K562 (cell line): ENCODE measurements at regions not wholly inside any gene's neighbourhood (a gene's known extent, or its start where the extent isn't known, plus 50 kb on each side); places are given as distances from the start of the nearest gene placed in this dataset.

ENCODE experiments used
- ATAC-seq: fragments of 200-7000 bp; cut with Tn5 transposase; 3 replicates; pipeline ENCODE4 v1.9.1; 2020; ENCODE audit warnings: moderate library complexity
- BruUV-seq: library from RNA; stranded (reverse); fragments of 400-500 nt; replicated peaks from 2 replicates; lab custom pipeline; 2021; lab: Mats Ljungman, UMichigan
- CTCF ChIA-PET: fragments of 300-600 bp; formaldehyde crosslinking; extraction: SDS; loops from one replicate; lab custom pipeline; 2021; ENCODE audit warnings: low intra/inter-chr PET ratio; lab: Yijun Ruan, JAX
- POLR2A ChIA-PET: fragments of 300-600, 350-650 bp; sonication (Branson Sonifier 250); formaldehyde crosslinking; extraction: SDS; loops from one replicate; lab custom pipeline; 2021; ENCODE audit warnings: antibody characterized with exemption, inconsistent platforms; lab: Yijun Ruan, JAX
- DNase-seq, 4 experiments: peaks; one replicate each; pipeline versions ENCODE4 v3.0.0 to v3.0.0-alpha.2; 2011 to 2018; ENCODE audit warnings: low spot score in 3 of 4, mixed read lengths in 3 of 4; ENCODE audit errors: extremely low read depth in 1 of 4
- FAIRE-seq: peaks from 2 replicates; lab custom pipeline; 2011; peaks lifted over from hg19 to GRCh38; lab: Jason Lieb, UNC
- H2AFZ ChIP-seq: 2 replicates; pipeline ENCODE4 v1.6.0; 2011; ENCODE audit warnings: low read depth, low read length, control low read depth, inconsistent platforms
- H3K27ac ChIP-seq: fragments of 200-600 bp; 3 replicates; pipeline ENCODE4 v1.8.0; 2011; ENCODE audit warnings: low read depth, mild to moderate bottlenecking, control low read depth, inconsistent platforms, low read length, moderate library complexity, mixed read lengths; ENCODE audit errors: extremely low read depth
- H3K27me3 ChIP-seq, 2 experiments: fragments of 300-600 bp in 1 of 2; 2 replicates in 1 of 2; 3 replicates in 1 of 2; pipeline versions ENCODE4 v1.6.0 to v1.8.0; 2011; ENCODE audit warnings: inconsistent platforms in 2 of 2, low read length in 2 of 2, mild to moderate bottlenecking in 1 of 2, mixed read lengths in 1 of 2, moderate library complexity in 1 of 2; ENCODE audit not compliant: control insufficient read depth in 2 of 2, insufficient read depth in 2 of 2
- H3K36me3 ChIP-seq: fragments of 300-600 bp; 3 replicates; pipeline ENCODE4 v1.8.0; 2011; ENCODE audit warnings: mild to moderate bottlenecking, low read length, inconsistent platforms; ENCODE audit not compliant: control insufficient read depth, insufficient read depth
- H3K4me1 ChIP-seq, 2 experiments: fragments of 200-600 bp in 1 of 2; replicated peaks in 1 of 2; 2 replicates in 1 of 2; 3 replicates in 1 of 2; pipeline versions ENCODE4 v1.5.1 to v1.8.0; 2011; ENCODE audit warnings: inconsistent platforms in 2 of 2, low read length in 2 of 2, mild to moderate bottlenecking in 1 of 2, mixed read lengths in 1 of 2, moderate library complexity in 1 of 2; ENCODE audit not compliant: control insufficient read depth in 2 of 2, insufficient read depth in 2 of 2
- H3K4me2 ChIP-seq: 2 replicates; pipeline ENCODE4 v1.6.1; 2011; ENCODE audit warnings: low read length, control low read depth, inconsistent platforms, mixed read lengths; ENCODE audit not compliant: insufficient read depth
- H3K4me3 ChIP-seq: fragments of 200-600 bp; sonication (generic), shearing (Covaris generic); 2 replicates; pipeline ENCODE4 v1.5.1; 2016; ENCODE audit warnings: control low read depth, inconsistent platforms
- H3K79me2 ChIP-seq: fragments of 200-600 bp; 3 replicates; pipeline ENCODE4 v1.8.0; 2011; ENCODE audit warnings: low read length, inconsistent platforms; ENCODE audit not compliant: control insufficient read depth, insufficient read depth
- H3K9ac ChIP-seq, 2 experiments: 2 replicates each; pipeline versions ENCODE4 v1.6.0 to v1.6.1; 2011; ENCODE audit warnings: low read depth in 2 of 2, low read length in 2 of 2, control low read depth in 1 of 2, inconsistent platforms in 1 of 2, mild to moderate bottlenecking in 1 of 2, mixed read lengths in 1 of 2; ENCODE audit not compliant: insufficient read depth in 1 of 2
- H3K9me1 ChIP-seq: one replicate; pipeline ENCODE4 v1.6.0; 2011; ENCODE audit warnings: inconsistent platforms, mild to moderate bottlenecking, low read length, moderate library complexity; ENCODE audit not compliant: control insufficient read depth, insufficient read depth
- H3K9me3 ChIP-seq: replicated peaks from 2 replicates; pipeline ENCODE4 v1.5.1; 2011; ENCODE audit warnings: low read depth, low read length, inconsistent platforms; ENCODE audit not compliant: control insufficient read depth, insufficient read depth
- H4K20me1 ChIP-seq: replicated peaks from 2 replicates; pipeline ENCODE4 v1.6.1; 2011; ENCODE audit warnings: low read length, inconsistent platforms, mixed read lengths; ENCODE audit not compliant: control insufficient read depth, insufficient read depth
- ASH1L ChIP-seq: fragments of 450-650 bp; IDR thresholded peaks from 2 replicates; pipeline ENCODE4 v1.6.1; 2018; ENCODE audit warnings: borderline replicate concordance, mild to moderate bottlenecking, low read depth; ENCODE audit not compliant: partially characterized antibody
- BDP1 ChIP-seq: IDR thresholded peaks from 3 replicates; pipeline ENCODE4 v1.6.1; 2011; ENCODE audit not compliant: insufficient read length, insufficient read depth
- E2F3 ChIP-seq: fragments of 250-450 bp; sonication (Bioruptor Pico); IDR thresholded peaks from 2 replicates; pipeline ENCODE4 v1.4.0; 2020; ENCODE audit warnings: mild to moderate bottlenecking
- MYC ChIP-seq, 2 experiments: fragments of 250-450 bp in 1 of 2; sonication (Bioruptor Pico) in 1 of 2; IDR thresholded peaks; 2 replicates each; pipeline versions ENCODE4 v1.5.1 to v1.6.1; 2012 to 2021; ENCODE audit warnings: low read depth in 2 of 2, borderline replicate concordance in 1 of 2, improper control_type of control experiment in 1 of 2, low read length in 1 of 2, mild to moderate bottlenecking in 1 of 2, moderate library complexity in 1 of 2
- NRF1 ChIP-seq, 2 experiments: fragments of 450-650 bp; IDR thresholded peaks in 1 of 2; conservative IDR thresholded peaks in 1 of 2; 2 replicates each; pipeline ENCODE4 v1.6.1; 2014; ENCODE audit warnings: mild to moderate bottlenecking in 2 of 2
- PHF8 ChIP-seq: fragments of 200-600 bp; sonication (generic); IDR thresholded peaks from 2 replicates; pipeline ENCODE4 v1.6.1; 2012; ENCODE audit warnings: mixed run types, mild to moderate bottlenecking, inconsistent platforms, low read length, moderate library complexity, borderline replicate concordance
- PML ChIP-seq: IDR thresholded peaks from 2 replicates; pipeline ENCODE4 v1.6.1; 2012; ENCODE audit warnings: low read length, inconsistent platforms
- RFX1 ChIP-seq: fragments of 450-650 bp; IDR thresholded peaks from 2 replicates; pipeline ENCODE4 v1.6.1; 2016; ENCODE audit warnings: mild to moderate bottlenecking, moderate library complexity
- THAP12 ChIP-seq: fragments of 250-450 bp; sonication (Bioruptor Pico); IDR thresholded peaks from 2 replicates; pipeline ENCODE4 v1.9.0; 2021; ENCODE audit warnings: mild to moderate bottlenecking, inconsistent platforms
- ZNF224 ChIP-seq: sonication (generic); formaldehyde crosslinking; IDR thresholded peaks from 2 replicates; pipeline ENCODE4 v1.8.0; 2022; ENCODE audit warnings: mild to moderate bottlenecking, missing genetic modification reagents
- in situ Hi-C: fragments of 300-500 bp; cut with MboI; formaldehyde crosslinking; loops from 4 replicates; pipeline ENCODE4 v1.15.0; 2018; ENCODE audit warnings: inconsistent platforms, mixed read lengths
- intact Hi-C: fragments of 100-400 bp; cut with micrococcal nuclease; formaldehyde crosslinking; loops from 2 replicates; pipeline ENCODE4 v1.14.2; 2022
- TF ChIP-seq, protein P1 (sequence below): fragments of 450-650 bp; formaldehyde crosslinking; IDR thresholded peaks from 2 replicates; pipeline ENCODE4 v1.4.0; 2022; ENCODE audit warnings: mild to moderate bottlenecking, moderate library complexity

GRCh38 chr1:25079048-25079447, 149.0 kb upstream of the RUNX3 start:
- Histone ChIP-seq H4K20me1 (no peaks in the 10 kb centered on the region), H3K4me1 (peaks cover 0 to 9% of the 10 kb centered on the region in 2 experiments; a peak in 3 of 5 replicates), H2AFZ (no peak overlapping the region), H3K9me1 (no peaks in the 10 kb centered on the region), H3K79me2 (no peaks in the 10 kb centered on the region), H3K9ac (no peak overlapping the region), H3K36me3 (no peaks in the 10 kb centered on the region), H3K4me3 (no peak overlapping the region), H3K4me2 (no peak overlapping the region), H3K27ac (no peak overlapping the region), H3K9me3 (no peaks in the 10 kb centered on the region), H3K27me3 (peaks cover 2 to 19% of the 10 kb centered on the region in 2 experiments; a peak in 4 of 5 replicates)
- FAIRE-seq (no peak), DNase-seq (no peak), ATAC-seq (no peak)
- ChIA-PET CTCF (no interaction called here), POLR2A (no interaction called here)
- intact Hi-C loops (no loop called here), in situ Hi-C loops (no loop called here)
- no TSS peak for BruUV-seq
- no peak for TF ChIP-seq BDP1
- no peak for TF ChIP-seq RFX1
- no peak for TF ChIP-seq MYC (IDR thresholded peaks at IDR 0.05; ENCODE audit: low read depth, low read length)
- TF ChIP-seq MYC (CRISPR knock-in tag; IDR thresholded peaks at IDR 0.05; ENCODE audit: borderline replicate concordance, low read depth): no peak
- TF ChIP-seq E2F3: no peak
- TF ChIP-seq, protein P1, sequence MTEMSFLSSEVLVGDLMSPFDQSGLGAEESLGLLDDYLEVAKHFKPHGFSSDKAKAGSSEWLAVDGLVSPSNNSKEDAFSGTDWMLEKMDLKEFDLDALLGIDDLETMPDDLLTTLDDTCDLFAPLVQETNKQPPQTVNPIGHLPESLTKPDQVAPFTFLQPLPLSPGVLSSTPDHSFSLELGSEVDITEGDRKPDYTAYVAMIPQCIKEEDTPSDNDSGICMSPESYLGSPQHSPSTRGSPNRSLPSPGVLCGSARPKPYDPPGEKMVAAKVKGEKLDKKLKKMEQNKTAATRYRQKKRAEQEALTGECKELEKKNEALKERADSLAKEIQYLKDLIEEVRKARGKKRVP (CRISPR knock-in tag): no peak
- no peak for TF ChIP-seq PML
- no peak for TF ChIP-seq NRF1 (conservative IDR thresholded peaks at IDR 0.05 in 1 of 2, IDR thresholded peaks at IDR 0.05 in 1 of 2)
- no peak for TF ChIP-seq ZNF224 (CRISPR knock-in tag)
- no peak for TF ChIP-seq ASH1L
- no peak for TF ChIP-seq THAP12 (CRISPR knock-in tag)
- no peak for TF ChIP-seq PHF8
